Transverse colon (tissue), 4 donors: ENCODE measurements at regions not wholly inside any gene's neighbourhood (a gene's known extent, or its start where the extent isn't known, plus 50 kb on each side); places are given as distances from the start of the nearest gene placed in this dataset.

Experiments used
- CTCF ChIP-seq, 5 experiments: fragments of 200-600 bp in 3 of 5; fragments of 450-650 bp in 2 of 5; sonication (generic) in 3 of 5; IDR thresholded peaks; 1 replicate in 2 of 5; 2 replicates in 3 of 5; pipeline ENCODE4 v1.5.1; 2016 to 2017; ENCODE audit warnings: antibody characterized with exemption in 5 of 5, inconsistent platforms in 3 of 5, mild to moderate bottlenecking in 2 of 5, moderate library complexity in 1 of 5
- EP300 ChIP-seq: sonication (generic); formaldehyde crosslinking; IDR thresholded peaks from one replicate; pipeline ENCODE4 v1.6.1; 2017; ENCODE audit warnings: antibody characterized with exemption, low read depth
- POLR2A ChIP-seq: fragments of 450-650 bp; IDR thresholded peaks from one replicate; pipeline ENCODE4 v1.6.1; 2016; ENCODE audit warnings: antibody characterized with exemption, mild to moderate bottlenecking, moderate library complexity
- POLR2AphosphoS5 ChIP-seq, 3 donors: sonication (generic); formaldehyde crosslinking; IDR thresholded peaks; one replicate each; pipeline ENCODE4 v1.6.1; 2016; ENCODE audit warnings: antibody characterized with exemption in 3 of 3

- TF ChIP-seq CTCF (IDR thresholded peaks at IDR 0.05) (no peak), POLR2AphosphoS5 (IDR thresholded peaks at IDR 0.05) (no peak), POLR2A (no peak), EP300 (no peak)
Observed at GRCh38 chr17:34479371-34479770, 100.0 kb upstream of the TMEM132E start.
